Lower leg skin (tissue), 4 donors: ENCODE measurements at regions not wholly inside any gene's neighbourhood (a gene's known extent, or its start where the extent isn't known, plus 50 kb on each side); places are given as distances from the start of the nearest gene placed in this dataset.
"Not testable (repeated sequence)": the region's sequence is repeated elsewhere in the genome, so short reads cannot be mapped to it uniquely, and the experiment has no call there.

Source experiments
- DNase-seq, 2 donors: peaks; one replicate each; pipeline ENCODE4 v3.0.0-alpha.2; 2019; ENCODE audit warnings: low spot score in 2 of 2
- H3K4me3 ChIP-seq: fragments of 200-600 bp; sonication (generic); 2 replicates; pipeline ENCODE4 v1.5.1; 2017; ENCODE audit warnings: mild to moderate bottlenecking, low read depth; ENCODE audit not compliant: poor library complexity, severe bottlenecking
- POLR2A ChIP-seq, 2 donors: fragments of 450-650 bp; IDR thresholded peaks; one replicate each; pipeline ENCODE4 v1.6.1; 2016 to 2017; ENCODE audit warnings: antibody characterized with exemption in 2 of 2, mild to moderate bottlenecking in 1 of 2, moderate library complexity in 1 of 2
- WGBS, 2 donors: methylation state at CpG; one replicate each; pipeline ENCODE4 v1.1.5; 2018; 5-methylcytosine and 5-hydroxymethylcytosine counted together
- intact Hi-C: fragments of 100-400 bp; cut with DNase I; formaldehyde crosslinking; loops from one replicate; pipeline ENCODE4 v1.15.0; 2023; ENCODE audit warnings: low total_unique reads
- TF ChIP-seq, protein P1 (sequence below), 3 donors: fragments of 450-650 bp; IDR thresholded peaks; one replicate each; pipeline ENCODE4 v1.5.1; 2016; ENCODE audit warnings: antibody characterized with exemption in 3 of 3, mild to moderate bottlenecking in 3 of 3, moderate library complexity in 2 of 3

GRCh38 chrX:92081250-92081649, 302.1 kb downstream of the PCDH11X start:
- intact Hi-C loops, H3K4me3 ChIP-seq, DNase-seq: not testable (repeated sequence)
- 22 to 60% methylated on average over 1 of the region's 1 CpG for WGBS, 2 donors

DNA sequence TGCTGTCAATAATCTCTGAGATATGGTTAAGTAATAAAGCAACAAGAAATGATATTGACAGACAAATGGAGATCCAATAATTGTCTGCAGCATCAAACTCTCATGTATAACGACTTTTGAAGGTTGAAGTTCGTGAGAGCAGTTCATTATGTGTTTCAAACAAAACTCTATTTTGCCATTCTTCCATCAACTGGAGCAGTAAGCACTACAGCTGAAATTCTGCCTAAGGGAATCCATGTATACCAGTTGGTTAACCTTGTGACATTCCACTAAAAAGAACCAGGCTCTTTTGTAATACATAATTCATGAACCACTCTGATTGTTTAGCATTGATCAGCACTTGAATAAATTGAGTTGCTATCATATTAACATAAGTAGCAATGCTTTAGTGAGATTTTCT, 311.6 kb downstream of the PCDH11X start:
- intact Hi-C loops, DNase-seq, H3K4me3 ChIP-seq: not testable (repeated sequence)
- WGBS, 2 donors, result 37% methylated on average over 2 of the region's 2 CpGs; no CpG with 5 or more reads in 1 of the 2 donors

GRCh38 chrX:92098136-92098535, 319.0 kb downstream of the PCDH11X start:
- WGBS, 2 donors, result 76 to 88% methylated on average over 2 of the region's 2 CpGs
- DNase-seq, H3K4me3 ChIP-seq, intact Hi-C loops: not testable (repeated sequence)

DNA sequence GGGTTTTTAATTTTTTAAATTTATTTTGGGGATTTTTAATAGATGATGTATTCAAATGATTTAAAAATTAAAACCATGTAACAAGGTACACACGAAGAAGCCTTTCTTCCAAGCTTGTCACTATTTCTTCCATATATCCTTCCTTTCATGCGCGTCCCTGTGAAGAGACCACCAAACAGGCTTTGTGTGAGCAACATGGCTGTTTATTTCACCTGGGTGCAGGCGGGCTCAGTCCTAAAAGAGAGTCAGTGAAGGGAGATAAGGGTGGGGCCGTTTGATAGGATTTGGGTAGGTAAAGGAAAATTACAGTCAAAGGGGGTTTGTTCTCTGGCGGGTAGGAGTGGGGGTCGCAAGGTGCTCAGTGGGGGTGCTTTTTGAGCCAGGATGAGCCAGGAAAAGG, 320.9 kb downstream of the PCDH11X start:
- H3K4me3 ChIP-seq, DNase-seq, intact Hi-C loops: not testable (repeated sequence)
- WGBS, 2 donors, result 67 to 77% methylated on average over 7 of the region's 7 CpGs

DNA sequence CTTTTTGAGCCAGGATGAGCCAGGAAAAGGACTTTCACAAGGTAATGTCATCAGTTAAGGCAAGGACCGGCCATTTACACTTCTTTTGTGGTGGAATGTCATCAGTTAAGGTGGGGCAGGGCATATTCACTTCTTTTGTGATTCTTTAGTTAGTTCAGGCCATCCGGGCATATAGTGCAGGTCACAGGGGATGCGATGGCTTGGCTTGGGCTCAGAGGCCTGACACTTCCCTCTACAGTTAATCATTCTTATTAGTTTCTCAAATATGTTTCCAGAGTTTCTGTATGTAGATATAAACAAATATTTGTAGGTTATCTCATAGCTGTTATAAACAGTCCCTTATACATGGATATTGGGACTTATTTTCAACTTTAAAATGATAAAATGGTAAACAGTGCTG, 326.5 kb downstream of the PCDH11X start:
- WGBS, 2 donors, result 48 to 81% methylated on average over 3 of the region's 3 CpGs
- intact Hi-C loops, DNase-seq, H3K4me3 ChIP-seq: not testable (repeated sequence)

- DNase-seq, intact Hi-C loops, H3K4me3 ChIP-seq: not testable (repeated sequence)
- WGBS, 2 donors, result 14 to 40% methylated on average over 1 of the region's 1 CpG
These were observed 327.5 kb downstream of the PCDH11X start for GRCh38 chrX:92106671-92107070.

GRCh38 chrX:92110410-92110911, 331.3 kb downstream of the PCDH11X start:
- H3K4me3 ChIP-seq, DNase-seq, intact Hi-C loops: not testable (repeated sequence)
- WGBS, 2 donors, result 65 to 75% methylated on average over 4 of the region's 4 CpGs

- intact Hi-C loops, DNase-seq, H3K4me3 ChIP-seq: not testable (repeated sequence)
- WGBS, 2 donors, result 33 to 60% methylated on average over 3 of the region's 3 CpGs
These were observed 338.5 kb downstream of the PCDH11X start for GRCh38 chrX:92117701-92118100.

- intact Hi-C loops, result not testable (repeated sequence)
- 86% methylated on average over 7 of the region's 8 CpGs; no CpG with 5 or more reads in 1 of the 2 donors for WGBS, 2 donors
These were observed 383.9 kb downstream of the PCDH11X start for GRCh38 chrX:92163035-92163434.

DNA sequence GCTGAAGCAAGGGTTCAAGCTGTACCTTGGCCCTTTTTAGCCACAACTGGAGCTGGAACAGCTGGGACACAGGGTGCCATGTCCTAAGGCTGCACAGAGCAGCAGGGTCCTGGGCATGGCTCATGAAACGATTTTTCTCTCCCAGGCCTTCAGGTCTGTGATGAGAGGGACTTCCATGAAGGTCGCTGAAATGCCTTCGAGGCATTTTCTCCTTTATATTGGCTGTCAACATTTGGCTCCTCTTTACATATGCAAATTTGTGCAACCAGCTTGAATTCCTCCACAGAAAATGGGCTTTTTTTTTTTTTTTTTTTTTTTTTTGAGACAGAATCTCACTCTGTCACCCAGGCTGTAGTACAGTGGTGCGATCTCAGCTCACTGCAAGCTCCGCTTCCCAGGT, 430.8 kb downstream of the PCDH11X start:
- DNase-seq, result no peak
- TF ChIP-seq POLR2A (IDR thresholded peaks at IDR 0.05), result no peak
- intact Hi-C loops, result no loop called here
- WGBS, 2 donors, result 75 to 79% methylated on average over 5 of the region's 5 CpGs
- no peak overlapping the region for H3K4me3 ChIP-seq

More at GRCh38 chrX:92163035-92163434, 383.9 kb downstream of the PCDH11X start:
- DNase-seq, H3K4me3 ChIP-seq: not testable (repeated sequence)

DNA sequence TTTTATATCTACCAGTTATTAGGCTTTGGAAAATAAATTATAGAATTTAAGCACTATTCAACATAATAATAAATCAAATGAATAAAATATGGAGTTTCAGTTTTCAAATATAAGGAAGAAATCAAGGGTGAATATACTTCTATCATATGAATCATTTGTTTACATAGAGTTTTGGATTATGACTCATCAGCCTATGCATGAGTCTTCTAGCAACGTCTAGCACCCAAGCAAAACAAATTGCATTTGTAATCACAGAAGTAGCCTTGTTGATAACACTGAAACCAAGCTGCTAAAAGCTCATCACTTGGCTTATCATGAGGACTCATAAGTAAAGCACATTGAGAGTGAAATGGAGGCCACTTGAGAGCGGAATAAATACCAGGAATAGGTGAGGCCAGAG, 434.6 kb downstream of the PCDH11X start:
- TF ChIP-seq, protein P1, sequence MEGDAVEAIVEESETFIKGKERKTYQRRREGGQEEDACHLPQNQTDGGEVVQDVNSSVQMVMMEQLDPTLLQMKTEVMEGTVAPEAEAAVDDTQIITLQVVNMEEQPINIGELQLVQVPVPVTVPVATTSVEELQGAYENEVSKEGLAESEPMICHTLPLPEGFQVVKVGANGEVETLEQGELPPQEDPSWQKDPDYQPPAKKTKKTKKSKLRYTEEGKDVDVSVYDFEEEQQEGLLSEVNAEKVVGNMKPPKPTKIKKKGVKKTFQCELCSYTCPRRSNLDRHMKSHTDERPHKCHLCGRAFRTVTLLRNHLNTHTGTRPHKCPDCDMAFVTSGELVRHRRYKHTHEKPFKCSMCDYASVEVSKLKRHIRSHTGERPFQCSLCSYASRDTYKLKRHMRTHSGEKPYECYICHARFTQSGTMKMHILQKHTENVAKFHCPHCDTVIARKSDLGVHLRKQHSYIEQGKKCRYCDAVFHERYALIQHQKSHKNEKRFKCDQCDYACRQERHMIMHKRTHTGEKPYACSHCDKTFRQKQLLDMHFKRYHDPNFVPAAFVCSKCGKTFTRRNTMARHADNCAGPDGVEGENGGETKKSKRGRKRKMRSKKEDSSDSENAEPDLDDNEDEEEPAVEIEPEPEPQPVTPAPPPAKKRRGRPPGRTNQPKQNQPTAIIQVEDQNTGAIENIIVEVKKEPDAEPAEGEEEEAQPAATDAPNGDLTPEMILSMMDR (IDR thresholded peaks at IDR 0.05), result no peak
- no peak for TF ChIP-seq POLR2A (IDR thresholded peaks at IDR 0.05)
- WGBS, 2 donors, result 53 to 68% methylated on average over 2 of the region's 2 CpGs
- DNase-seq, result no peak
- intact Hi-C loops, result no loop called here
- no peak overlapping the region for H3K4me3 ChIP-seq

DNA sequence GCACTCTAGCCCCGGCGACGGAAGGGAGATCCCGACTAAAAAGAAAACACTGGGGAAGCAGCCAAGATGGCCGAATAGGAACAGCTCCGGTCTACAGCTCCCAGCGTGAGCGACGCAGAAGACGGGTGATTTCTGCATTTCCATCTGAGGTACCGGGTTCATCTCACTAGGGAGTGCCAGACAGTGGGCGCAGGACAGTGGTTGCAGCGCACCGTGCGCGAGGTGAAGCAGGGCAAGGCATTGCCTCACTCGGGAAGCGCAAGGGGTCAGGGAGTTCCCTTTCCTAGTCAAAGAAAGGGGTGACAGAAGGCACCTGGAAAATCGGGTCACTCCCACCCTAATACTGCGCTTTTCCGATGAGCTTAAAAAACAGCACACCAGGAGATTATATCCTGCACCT, 435.8 kb downstream of the PCDH11X start:
- DNase-seq, intact Hi-C loops, H3K4me3 ChIP-seq: not testable (repeated sequence)
- WGBS, 2 donors, result 90% methylated on average over 18 to 21 of the region's 21 CpGs
